Activated T-cell treated with anti-CD3 and anti-CD28 coated beads, Interleukin-2, amount 50 U/mL, for 48 hours (primary cell): ENCODE measurements at regions not wholly inside any gene's neighbourhood (a gene's known extent, or its start where the extent isn't known, plus 50 kb on each side); places are given as distances from the start of the nearest gene placed in this dataset.

Experiments used
- DNase-seq, 2 experiments: peaks; one replicate each; pipeline ENCODE4 v3.0.0-alpha.2; 2020

DNA sequence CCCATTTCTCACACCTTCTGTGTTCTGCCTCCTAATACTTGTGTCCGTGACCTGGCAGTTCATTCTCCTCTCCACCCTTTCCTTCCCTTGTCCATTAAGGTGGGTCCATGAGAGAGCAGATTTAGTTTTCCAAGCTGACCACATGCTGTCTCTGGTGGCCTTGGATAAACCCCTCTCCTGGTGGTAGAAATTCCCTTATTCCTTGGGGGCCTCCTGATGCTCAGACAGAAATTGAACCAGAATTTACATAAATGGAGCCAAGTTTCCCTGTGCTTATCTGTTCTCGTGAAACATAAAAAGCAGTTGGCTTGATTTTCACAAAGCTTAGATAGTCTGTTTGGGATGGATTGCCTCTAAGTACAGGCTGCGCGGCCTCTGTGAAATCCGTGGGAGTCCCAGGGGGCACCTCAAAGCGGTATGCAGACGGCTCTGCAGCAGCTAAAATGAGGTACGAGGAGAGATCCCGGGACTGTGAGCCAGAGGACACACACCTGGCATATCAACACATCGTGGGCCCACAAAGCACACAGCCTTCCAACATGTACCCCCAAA is 101.0 kb upstream of the NMNAT3 start:
- DNase-seq: no peak

DNA sequence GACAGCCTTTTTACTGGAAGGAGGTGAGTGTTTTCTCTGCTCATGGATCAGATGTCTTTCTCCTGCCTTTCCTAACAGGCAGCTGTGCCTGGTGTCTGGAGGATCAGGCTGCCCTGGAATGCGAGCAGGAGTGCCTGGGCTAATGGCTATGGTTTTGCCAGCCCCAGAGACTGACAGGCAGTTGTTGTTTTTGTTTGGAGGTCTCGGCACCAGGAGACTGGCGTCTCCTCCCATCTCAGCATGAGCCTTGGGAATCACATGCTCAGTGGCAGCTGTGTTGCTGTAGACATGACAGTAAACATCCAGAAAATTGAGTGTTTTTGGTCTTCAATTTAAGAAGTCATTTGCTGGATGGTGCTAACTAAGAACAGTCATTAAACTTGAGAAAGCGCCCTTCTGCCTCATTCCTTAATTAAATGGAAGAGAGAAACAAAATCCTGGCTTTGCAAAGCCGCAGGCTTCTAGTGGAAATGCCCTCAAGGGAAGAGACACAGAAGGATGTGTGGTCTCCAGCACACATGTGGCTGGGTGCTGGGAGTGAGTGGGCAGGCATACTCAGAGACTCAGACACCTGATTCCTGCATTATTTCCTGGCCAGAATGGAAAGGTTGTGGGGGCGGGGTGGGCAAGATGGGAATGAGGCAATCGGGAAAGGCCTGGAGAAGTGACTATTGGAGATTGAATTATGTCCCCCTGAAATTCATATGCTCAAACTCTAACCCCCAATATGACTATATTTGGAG is 97.0 kb upstream of the NMNAT3 start:
- DNase-seq: no peak

DNA sequence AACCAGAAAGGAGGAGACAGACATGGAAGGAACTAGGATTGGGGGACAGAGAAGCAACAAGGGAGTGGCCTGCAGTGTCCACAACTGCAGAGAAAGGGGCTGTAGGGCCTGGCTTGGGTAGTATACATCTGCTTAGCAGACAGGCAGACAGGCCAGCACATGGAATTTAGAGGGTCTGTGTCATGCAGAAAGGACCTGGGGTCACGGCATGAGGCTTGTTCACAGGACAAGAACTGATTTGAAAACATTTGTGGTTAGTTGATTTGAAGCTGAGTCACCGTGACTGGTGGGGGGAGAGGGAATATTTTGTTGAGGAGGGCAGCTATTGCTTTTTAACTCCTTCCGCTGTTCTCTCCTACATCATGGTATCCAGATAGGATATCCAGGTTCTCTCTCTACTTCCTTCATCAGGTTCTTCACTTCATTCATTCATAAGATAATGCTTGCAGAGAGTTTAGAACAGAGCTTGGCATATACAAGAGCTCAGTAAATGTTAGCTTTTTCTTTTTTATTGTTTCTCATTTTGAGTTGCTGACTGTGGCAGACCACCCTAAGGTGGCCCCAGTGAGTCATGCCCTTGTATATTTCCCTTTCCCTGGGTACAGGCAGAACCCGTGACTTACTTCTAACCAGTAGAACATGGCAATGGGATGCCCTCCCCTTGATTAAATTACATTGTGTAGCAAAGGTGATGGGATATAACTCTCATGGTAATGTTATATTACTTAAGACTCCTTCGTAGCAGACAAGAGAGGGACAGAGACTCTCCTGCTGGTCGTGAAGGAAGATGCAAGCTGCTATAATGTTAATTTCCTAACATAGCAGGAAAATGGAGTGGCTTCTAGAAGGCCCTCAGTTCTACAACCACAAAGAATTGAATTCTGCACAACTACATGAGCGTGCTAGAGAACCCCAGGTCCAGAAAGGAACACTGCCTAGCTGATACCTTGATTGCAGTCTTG is 95.0 kb upstream of the NMNAT3 start:
- no peak for DNase-seq

DNA sequence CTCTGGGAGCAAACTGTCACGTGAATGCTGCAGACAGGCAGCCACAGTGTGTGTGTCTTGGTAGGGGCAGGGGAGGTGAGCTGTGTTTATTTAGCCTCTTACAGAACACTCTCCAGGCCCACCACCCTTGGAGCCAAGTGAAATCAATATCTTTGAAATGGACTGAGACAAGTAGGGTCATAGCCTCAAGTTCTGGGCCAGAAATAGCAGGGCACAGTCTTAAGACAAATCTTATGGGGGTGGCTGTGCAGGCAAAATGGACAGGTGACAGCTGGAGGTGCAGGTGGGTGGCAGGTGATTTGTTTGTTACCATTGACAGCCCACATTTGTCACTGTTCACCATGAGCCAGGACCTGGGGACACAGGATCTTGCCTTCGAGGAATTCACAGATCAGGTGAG is 93.6 kb upstream of the NMNAT3 start:
- no peak for DNase-seq

DNA sequence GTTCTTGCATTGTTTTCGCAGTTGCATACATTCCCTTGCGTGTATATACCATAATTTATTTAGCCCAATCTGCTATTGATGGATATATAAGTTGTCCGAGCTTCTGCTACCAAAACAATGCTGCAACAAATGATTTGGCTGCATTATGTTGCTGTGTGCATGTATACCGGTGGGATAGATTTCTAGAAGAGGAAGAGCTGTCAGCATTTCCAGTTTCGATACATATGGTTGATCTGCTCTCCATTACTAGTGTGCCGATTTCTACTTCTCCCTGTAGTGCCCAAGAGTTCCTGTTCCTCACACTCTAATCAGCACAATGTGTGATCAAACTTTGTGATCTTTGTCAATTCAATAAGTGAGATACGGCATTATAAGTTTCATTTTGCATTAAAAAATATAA is 92.8 kb upstream of the NMNAT3 start:
- no peak for DNase-seq

DNA sequence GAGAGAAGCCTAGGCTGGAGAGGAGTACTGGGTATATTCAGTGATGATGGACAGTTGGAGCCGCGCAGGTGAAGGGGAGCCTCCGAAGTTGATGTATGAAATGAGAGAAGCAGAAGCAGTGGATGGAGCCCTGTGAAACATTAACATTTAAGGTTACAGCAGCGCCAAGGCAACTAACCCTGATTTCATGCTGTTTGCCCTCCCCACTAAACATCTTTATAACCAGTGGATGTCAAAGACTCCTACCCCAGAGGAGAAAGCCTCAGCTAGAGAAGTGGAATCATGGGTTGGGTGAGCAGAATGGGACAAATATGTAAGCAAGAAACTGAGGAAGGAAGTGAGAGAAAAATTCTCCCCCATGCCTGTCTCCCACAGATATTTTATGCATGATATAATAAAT is 92.0 kb upstream of the NMNAT3 start:
- no peak for DNase-seq

DNA sequence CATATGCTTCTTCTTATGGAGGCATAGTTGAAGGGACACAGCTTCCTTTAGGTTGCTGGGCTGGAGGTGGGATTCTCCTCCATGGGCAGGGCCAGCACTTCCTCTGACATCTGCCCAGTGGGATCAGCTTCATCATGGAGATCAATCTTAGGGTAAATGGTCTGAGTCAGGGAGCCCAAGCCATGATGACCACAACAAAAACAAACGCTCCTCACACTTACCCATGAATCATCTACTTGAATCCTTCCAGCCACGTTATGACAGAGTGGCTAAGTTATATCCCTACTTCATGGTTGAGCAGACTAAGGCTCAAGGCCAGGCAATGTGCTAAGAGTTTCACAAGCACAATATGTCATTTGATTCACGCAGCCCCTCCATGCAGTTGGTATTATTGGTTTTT is 87.2 kb upstream of the NMNAT3 start:
- DNase-seq: no peak

DNA sequence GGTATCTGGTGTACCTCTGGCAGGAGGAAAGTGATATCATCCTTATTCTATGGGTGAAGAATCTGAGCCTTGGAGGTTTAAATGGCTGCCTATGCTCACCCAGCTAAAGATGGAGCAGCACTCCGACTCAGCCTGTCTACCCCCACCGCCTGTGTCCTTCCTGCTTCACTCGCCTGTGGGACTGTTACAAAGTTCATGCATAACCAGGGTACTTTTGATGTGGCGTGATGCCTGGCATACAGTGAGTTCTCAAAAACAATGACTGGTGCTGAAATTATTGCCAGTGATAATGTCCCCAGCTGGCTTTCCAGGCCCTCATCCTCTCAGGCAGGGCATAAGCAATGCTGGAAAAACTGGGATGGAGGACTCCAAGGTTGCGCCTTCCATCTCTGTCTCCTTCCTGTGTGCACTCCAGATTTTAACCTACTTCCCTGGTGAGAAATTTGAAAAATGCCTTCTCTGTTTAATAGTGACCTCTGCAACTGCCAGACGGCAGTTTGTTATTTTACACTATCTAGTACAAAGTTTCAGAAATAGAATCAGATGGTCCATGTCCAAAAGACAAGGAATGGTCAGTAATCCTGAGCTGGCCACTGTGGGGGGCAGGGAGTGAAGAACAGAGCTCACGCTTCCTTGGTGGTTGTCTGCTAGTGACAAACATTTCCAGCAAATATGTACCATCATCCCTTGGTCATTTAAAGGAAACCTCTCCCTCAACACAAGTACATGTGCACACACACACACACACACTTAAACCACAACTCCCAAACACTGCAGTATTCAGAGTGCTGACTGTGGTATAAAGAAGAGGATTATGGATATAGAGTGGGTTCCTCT is 86.5 kb upstream of the NMNAT3 start:
- no peak for DNase-seq

DNA sequence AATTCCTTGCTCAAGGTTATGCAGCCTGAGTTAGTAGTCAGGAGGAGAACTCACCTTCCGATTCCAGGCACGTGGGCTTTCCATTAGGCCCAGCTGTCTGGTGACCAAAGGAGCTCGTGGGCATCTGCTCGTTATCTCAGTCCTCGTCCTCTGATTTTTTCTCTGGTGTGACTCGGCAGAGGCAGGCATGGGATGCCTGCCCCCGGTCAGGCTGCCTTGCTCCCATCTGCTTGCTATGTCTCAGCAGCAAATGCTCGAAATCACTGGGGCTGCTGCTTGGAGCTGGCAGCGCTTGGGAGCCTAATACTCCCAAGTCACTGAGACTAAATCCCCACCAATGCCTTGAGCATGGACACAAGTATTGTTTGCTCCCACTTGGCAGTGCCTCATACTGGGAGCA is 84.5 kb upstream of the NMNAT3 start:
- DNase-seq: no peak

DNA sequence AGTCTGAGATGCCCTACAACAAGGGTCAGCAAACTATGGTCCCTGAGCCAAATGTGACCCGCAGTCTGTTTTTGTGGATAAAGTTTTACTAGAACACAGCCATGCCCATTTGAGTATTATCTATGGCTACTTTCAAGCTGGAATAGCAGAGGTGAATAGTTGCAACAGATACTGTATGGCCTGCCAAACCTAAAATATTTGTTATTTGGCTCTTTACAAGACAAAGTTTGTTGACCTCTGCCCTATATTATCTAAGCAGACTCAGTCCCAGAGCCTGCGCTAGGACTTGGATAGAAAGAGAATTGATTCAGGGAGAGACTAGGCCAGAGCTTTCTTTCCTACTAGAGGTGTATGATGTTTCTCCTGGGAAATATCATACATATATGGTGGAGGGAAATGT is 81.7 kb upstream of the NMNAT3 start:
- DNase-seq: no peak

DNA sequence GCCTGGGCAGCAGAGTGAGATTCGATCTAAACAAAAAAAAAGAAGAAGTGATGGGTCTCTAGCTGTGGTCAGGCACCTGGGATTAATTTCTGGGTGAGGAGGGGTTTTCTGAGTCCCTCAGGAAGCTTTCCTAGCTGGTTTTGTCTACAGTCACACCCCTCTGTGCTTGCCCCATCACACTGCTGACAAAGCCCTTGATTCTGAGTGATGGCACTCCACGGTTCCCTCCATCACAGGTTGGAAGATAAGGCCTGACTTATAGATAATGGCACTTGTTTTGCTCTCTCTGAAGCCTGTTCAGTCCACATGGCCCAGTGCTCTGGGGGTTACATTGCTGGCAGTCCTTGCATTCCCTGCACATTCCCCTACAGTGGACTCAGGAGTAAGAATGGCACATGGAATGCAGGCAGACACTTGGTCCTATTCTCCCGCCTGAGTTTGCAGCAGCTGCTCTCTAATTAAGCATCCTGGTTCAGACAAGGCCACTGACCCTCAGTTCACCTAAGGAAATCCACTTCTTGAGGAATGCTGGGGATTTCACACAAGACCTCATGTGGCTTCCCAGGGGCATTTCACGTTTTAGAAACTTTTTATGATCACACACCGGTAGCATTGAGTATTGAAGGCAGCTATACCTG is 81.0 kb upstream of the NMNAT3 start:
- DNase-seq: no peak

DNA sequence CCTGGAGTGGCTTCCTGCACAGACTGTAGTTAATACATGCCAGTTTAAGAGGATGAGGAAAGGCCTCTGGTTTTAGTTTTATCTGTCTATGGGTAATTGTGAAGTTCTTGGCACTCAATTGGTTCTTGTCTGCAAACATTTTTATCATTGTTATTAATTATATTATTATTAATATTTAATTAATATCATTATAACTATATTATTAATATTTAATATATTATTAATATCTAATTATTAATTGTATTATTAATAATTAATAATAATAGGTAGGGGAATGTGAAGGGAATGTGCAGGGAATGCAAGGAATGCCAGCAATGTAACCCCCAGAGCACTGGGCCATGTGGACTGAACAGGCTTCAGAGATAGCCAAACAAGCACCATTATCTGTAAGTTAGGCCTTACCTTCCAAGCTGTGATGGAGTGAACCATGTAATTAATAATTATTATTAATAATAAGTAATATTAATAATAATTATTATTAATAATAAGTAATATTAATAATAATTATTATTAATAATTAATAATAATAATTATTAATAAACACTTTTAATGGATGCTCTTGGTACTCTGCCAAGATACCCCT is 79.8 kb upstream of the NMNAT3 start:
- no peak for DNase-seq

DNA sequence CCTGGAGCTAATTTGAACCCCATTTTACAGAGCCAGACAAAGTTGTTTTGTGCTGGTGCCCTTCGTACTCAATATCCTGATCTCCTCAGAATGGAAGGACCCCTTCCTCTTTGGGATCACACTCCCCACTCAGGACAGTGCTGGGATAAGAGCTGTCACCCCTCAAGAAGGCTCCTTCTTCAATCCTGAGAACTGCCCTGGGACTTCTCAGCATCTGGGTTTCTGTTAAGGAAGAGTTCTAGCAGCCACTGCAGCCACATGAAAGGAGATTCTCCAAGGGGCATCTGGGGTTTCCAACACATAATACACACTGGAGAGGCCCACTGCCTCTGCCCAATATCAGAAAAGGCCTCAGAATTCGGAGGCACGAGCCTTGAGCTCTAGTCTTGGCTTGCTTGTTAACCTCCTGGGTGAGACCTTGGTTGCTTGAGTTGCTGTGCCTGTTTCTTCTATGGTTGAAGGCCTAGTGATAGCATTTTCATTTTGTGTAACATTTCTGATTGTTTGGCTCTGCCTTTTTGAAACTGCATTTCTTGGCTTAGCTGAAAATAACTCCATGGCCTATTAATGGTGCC is 78.8 kb upstream of the NMNAT3 start:
- no peak for DNase-seq

DNA sequence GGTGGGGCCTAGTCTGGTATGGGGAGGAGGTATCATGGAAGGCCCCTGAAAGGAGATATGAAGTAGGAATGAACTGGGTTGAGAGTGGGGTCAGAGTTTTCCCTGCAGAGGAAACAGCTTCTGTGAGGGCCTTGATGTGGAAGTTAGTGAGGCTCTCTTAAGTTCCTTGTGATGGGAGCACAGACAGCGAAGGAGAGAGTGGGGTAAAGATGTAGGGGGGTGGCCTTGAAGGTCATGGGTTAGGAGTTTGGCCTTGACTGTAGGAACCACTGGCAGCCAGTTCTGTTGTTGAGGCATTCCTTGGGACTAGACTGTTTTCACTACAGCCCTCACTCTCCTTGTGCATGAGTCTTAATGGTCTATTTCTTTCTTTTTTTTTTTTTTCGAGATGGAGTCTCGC is 77.8 kb upstream of the NMNAT3 start:
- no peak for DNase-seq

DNA sequence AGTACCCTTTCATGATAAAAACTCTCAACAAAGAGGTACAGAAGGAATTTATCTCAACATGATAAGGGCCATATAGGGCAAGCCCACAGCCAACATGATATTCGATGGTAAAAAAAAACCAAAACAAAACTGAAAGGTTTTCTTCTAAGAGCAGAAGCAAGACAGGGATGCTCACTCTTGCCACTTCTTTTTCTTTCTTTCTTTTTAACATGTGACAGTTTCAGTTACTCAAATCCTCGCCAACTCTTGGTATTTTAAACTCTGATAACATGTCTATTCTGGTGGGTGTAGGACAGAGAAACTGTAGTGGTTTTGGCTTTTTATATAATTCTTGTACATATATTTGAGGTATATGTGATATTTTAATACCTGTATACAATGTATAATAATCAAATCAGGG is 74.0 kb upstream of the NMNAT3 start:
- no peak for DNase-seq

DNA sequence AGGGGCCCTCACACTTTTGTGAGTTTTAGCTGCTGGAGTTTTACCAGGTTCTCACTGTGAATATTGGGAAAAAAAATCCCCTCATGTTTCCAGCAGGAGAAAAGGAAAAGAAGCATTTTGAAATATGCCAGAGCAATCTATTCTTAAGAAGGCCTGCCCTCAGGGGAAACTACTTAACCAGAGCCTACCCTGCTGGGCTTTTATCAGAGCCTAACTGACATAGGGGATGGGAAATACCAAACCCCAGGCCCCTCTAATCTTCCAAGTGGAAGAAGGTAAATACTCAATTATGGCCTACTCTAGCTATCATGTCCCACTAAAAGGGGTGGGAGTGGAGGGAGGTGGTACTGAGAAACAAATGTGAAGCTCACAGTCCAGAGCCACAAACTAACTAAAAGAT is 68.7 kb upstream of the NMNAT3 start:
- no peak for DNase-seq

DNA sequence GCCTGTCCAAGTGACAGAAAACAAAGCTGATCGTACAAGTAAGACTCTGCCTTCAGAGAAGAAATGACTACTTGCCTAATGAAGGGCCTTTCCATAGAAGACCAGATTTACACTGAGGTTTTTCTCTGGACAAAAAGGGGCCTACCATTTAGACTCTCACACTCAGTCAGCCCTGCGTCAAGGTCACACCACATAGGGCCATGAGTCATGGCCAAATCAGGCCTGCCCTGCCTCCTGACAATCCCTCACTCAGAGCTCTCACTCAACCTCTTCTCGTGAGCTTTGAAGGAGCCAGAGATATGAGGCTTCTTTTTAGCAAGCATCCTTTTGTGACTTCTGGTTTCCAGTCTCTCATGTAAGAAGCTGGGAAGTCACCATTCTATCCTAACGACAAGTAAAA is 68.1 kb upstream of the NMNAT3 start:
- DNase-seq: no peak

DNA sequence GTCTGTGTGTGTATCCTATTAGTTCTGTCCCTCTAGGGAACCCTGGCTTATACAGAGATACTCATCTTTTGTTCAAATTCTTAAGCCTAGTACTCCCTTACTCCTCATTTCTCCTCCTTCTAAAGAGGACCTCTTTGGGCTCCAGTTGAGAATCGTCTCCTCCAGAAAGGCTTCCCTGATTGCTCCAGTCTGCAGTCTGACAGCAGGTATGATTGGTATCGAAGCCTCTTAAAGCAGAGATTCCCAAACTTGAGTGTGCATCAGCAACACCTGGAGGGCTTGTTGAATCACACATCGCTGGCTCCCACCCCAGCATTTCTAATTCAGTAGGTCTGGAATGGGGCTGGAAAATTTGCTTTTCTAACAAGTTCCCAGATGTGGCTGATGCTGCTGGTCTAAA is 60.9 kb upstream of the NMNAT3 start:
- DNase-seq: no peak

DNA sequence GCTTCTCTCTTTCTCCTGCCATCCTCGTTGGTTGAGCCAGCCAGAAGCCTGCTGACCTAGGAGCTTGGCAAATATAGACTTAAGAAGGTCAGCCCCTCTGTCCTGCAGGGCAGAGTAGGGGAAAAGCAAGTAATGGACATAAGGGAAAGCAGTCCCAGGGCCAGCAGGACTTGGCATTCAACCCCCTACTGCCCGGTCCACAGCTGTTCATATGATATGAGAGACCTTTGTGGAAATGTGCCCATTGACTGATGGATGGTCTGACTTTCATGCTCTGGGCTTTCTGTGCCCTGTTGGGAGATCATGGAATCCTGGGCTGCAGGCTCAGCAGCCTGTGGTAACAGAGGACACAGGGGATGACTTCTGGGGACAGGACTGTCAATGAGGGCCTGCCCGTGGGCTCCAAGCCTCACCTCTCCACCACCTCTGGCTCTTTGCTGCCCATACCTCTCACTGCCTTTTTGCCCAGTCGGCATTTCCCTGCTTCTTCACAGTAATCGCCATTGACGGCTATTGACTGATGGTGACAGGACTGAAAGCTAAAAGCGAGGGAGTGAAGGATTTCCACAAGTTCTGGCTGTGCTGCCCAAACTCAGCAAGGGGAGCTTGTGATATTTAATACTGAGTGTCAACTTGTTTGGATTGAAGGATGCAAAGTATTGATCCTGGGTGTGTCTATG is 60.0 kb upstream of the NMNAT3 start:
- no peak for DNase-seq

DNA sequence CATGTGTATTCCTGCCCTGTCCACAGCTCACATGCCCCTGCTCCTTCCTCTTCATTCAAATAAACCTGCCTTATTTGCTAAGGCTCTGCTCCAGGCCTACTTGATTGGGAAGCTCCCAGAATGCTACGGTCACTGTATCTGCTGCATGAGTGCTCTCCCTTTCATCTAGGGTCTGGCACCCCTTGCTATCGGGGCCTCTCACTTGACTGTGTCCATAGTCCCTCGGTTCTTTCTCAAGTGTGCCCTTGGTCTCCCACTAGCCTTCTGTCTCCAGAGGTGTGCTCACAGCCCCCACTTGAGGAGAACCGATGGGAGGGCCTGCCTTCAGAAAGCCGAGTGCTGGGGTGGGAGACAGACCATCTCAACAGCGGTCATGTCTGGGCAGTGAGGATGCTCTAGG is 57.4 kb upstream of the NMNAT3 start:
- DNase-seq: no peak

DNA sequence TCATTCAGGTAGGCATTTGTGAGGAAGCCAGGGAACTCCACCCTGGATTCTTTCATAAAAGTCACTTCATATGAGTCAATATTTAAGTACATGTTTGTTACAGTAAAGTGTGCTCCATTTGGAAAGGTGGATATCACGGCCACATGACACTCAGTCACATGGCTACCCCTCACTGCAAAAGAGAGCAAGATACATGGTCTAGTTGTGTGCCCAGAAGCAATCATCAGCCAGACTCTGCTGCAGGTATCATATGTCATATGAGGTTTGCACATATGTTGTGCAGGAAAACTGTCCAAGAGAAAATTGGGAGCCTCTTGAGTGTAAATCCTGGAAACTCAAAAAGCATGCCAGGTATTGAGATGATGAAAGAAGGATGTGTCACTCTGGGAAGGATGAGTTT is 55.0 kb upstream of the NMNAT3 start:
- no peak for DNase-seq
